Endothelial cell of umbilical vein (primary cell): ENCODE measurements at regions not wholly inside any gene's neighbourhood (a gene's known extent, or its start where the extent isn't known, plus 50 kb on each side); places are given as distances from the start of the nearest gene placed in this dataset.
A peak's percentile ranks its signal among the peaks of the same experiment; 100 is the strongest.

Experiments
- BruUV-seq: library from RNA; stranded (reverse); fragments of 400-500 nt; replicated peaks from 2 replicates; lab custom pipeline; 2021; lab: Mats Ljungman, UMichigan
- CTCF ChIA-PET: fragments of 300-600, 350-600 bp; sonication (Branson Sonifier 250); formaldehyde crosslinking; loops from one replicate; lab custom pipeline; 2021; ENCODE audit warnings: antibody characterized with exemption, inconsistent platforms; lab: Charles Lee
- POLR2A ChIA-PET: fragments of 300-600, 350-600 bp; sonication (Branson Sonifier 250); formaldehyde crosslinking; loops from one replicate; lab custom pipeline; 2021; ENCODE audit warnings: antibody characterized with exemption, inconsistent platforms; lab: Charles Lee
- DNase-seq: peaks from one replicate; pipeline ENCODE4 v3.0.0-alpha.2; 2011; ENCODE audit warnings: low read depth, low spot score
- FAIRE-seq: peaks from 2 replicates; lab custom pipeline; 2011; peaks lifted over from hg19 to GRCh38; lab: Jason Lieb, UNC
- H2AFZ ChIP-seq: 2 replicates; pipeline ENCODE4 v1.6.0; 2012; ENCODE audit warnings: low read depth, low read length, control low read depth, inconsistent platforms
- H3K27ac ChIP-seq: 2 replicates; pipeline ENCODE4 v1.5.1; 2011; ENCODE audit warnings: low read depth, mild to moderate bottlenecking, control low read depth, low read length, moderate library complexity; ENCODE audit not compliant: insufficient read depth
- H3K27me3 ChIP-seq, 2 experiments: 2 replicates each; pipeline versions ENCODE4 v1.6.0 to v1.6.1; 2011; ENCODE audit warnings: low read length in 2 of 2, mixed read lengths in 1 of 2; ENCODE audit not compliant: control insufficient read depth in 2 of 2, insufficient read depth in 2 of 2
- H3K36me3 ChIP-seq, 2 experiments: 2 replicates in 1 of 2; 3 replicates in 1 of 2; pipeline ENCODE4 v1.5.1; 2011; ENCODE audit warnings: low read length in 2 of 2, mild to moderate bottlenecking in 1 of 2, moderate library complexity in 1 of 2; ENCODE audit not compliant: control insufficient read depth in 2 of 2, insufficient read depth in 2 of 2; ENCODE audit errors: extremely low read depth in 1 of 2
- H3K4me1 ChIP-seq: 3 replicates; pipeline ENCODE4 v1.5.1; 2011; ENCODE audit warnings: mild to moderate bottlenecking, low read length; ENCODE audit not compliant: control insufficient read depth, insufficient read depth; ENCODE audit errors: extremely low read depth
- H3K4me2 ChIP-seq: 2 replicates; pipeline ENCODE4 v1.6.1; 2011; ENCODE audit warnings: low read length, control low read depth, mixed read lengths; ENCODE audit not compliant: insufficient read depth
- H3K4me3 ChIP-seq, 3 experiments: fragments of 200-600 bp in 1 of 3; sonication (generic), shearing (Covaris generic) in 1 of 3; replicated peaks in 1 of 3; 2 replicates each; pipeline ENCODE4 v1.5.1; 2011 to 2016; ENCODE audit warnings: control low read depth in 3 of 3, low read length in 3 of 3, mild to moderate bottlenecking in 2 of 3, inconsistent platforms in 1 of 3, low read depth in 1 of 3, moderate library complexity in 1 of 3; ENCODE audit not compliant: insufficient read depth in 1 of 3
- H3K79me2 ChIP-seq: 2 replicates; pipeline ENCODE4 v1.6.0; 2012; ENCODE audit warnings: low read length, inconsistent platforms; ENCODE audit not compliant: control insufficient read depth, insufficient read depth
- H3K9ac ChIP-seq: replicated peaks from 2 replicates; pipeline ENCODE3; 2011; ENCODE audit warnings: low read length, control low read depth; ENCODE audit not compliant: insufficient read depth; ENCODE audit errors: extremely low read depth
- H3K9me1 ChIP-seq: replicated peaks from 3 replicates; pipeline ENCODE4 v1.6.0; 2011; ENCODE audit warnings: mild to moderate bottlenecking, low read length; ENCODE audit not compliant: control insufficient read depth, insufficient read depth; ENCODE audit errors: extremely low read depth
- H3K9me3 ChIP-seq: replicated peaks from 2 replicates; pipeline ENCODE4 v1.5.1; 2012; ENCODE audit warnings: low read length, inconsistent platforms; ENCODE audit not compliant: control insufficient read depth, insufficient read depth
- H4K20me1 ChIP-seq: replicated peaks from 2 replicates; pipeline ENCODE3; 2011; ENCODE audit warnings: mild to moderate bottlenecking, low read length; ENCODE audit not compliant: control insufficient read depth, insufficient read depth; ENCODE audit errors: extremely low read depth
- CTCF ChIP-seq, 2 donors: IDR thresholded peaks; 1 replicate in 1 of 2; 2 replicates in 1 of 2; pipeline ENCODE4 v1.5.1; 2011; ENCODE audit warnings: low read length in 2 of 2, mild to moderate bottlenecking in 2 of 2, moderate library complexity in 2 of 2, control low read depth in 1 of 2, inconsistent platforms in 1 of 2, low read depth in 1 of 2; ENCODE audit not compliant: insufficient read depth in 1 of 2; ENCODE audit errors: extremely low read depth in 1 of 2
- EZH2 ChIP-seq: IDR thresholded peaks from 2 replicates; pipeline ENCODE4 v1.6.1; 2012; ENCODE audit warnings: borderline replicate concordance, low read depth, mild to moderate bottlenecking, moderate library complexity, low read length, inconsistent platforms; ENCODE audit not compliant: severe bottlenecking
- FOS ChIP-seq: IDR thresholded peaks from 2 replicates; pipeline ENCODE4 v1.6.1; 2011; ENCODE audit warnings: mild to moderate bottlenecking, low read length, moderate library complexity, borderline replicate concordance; ENCODE audit not compliant: insufficient read depth
- GATA2 ChIP-seq: IDR thresholded peaks from 2 replicates; pipeline ENCODE4 v1.7.0; 2011; ENCODE audit warnings: low read depth, mild to moderate bottlenecking, moderate library complexity, mixed read lengths, low read length; ENCODE audit not compliant: insufficient read length, insufficient read depth
- JUN ChIP-seq: IDR thresholded peaks from 2 replicates; pipeline ENCODE4 v1.6.1; 2011; ENCODE audit warnings: borderline replicate concordance, low read depth; ENCODE audit not compliant: insufficient read length, insufficient read depth
- MAX ChIP-seq: IDR thresholded peaks from 2 replicates; pipeline ENCODE4 v1.6.1; 2011; ENCODE audit not compliant: insufficient read depth, insufficient read length
- POLR2A ChIP-seq: IDR thresholded peaks from 2 replicates; pipeline ENCODE4 v1.6.1; 2012; ENCODE audit warnings: low read depth, mild to moderate bottlenecking, control low read depth, low read length
- POLR2AphosphoS5 ChIP-seq: IDR thresholded peaks from 2 replicates; pipeline ENCODE4 v1.6.1; 2012; ENCODE audit warnings: low read depth, mild to moderate bottlenecking, control low read depth, low read length, moderate library complexity; ENCODE audit not compliant: insufficient read depth
- dilution Hi-C: fragments of 300-500 bp; cut with MboI; formaldehyde crosslinking; loops from one replicate; pipeline ENCODE4 v1.15.0; 2019; ENCODE audit warnings: low sequenced_read_pairs; ENCODE audit not compliant: extremely low pct_ligation_motif_present
- intact Hi-C: fragments of 100-400 bp; cut with micrococcal nuclease; formaldehyde crosslinking; loops from one replicate; pipeline ENCODE4 v1.10.0; 2022

GRCh38 chr7:17407229-17407628 is 108.8 kb downstream of the AHR start:
- no peaks in the 10 kb centered on the region for H3K9me3 ChIP-seq
- no peaks in the 10 kb centered on the region for H3K36me3 ChIP-seq
- no peak overlapping the region for H3K4me2 ChIP-seq
- TF ChIP-seq POLR2AphosphoS5 (no peak), JUN (no peak), POLR2A (no peak), FOS (no peak)
- peaks cover 33% of the 10 kb centered on the region for H3K4me1 ChIP-seq
- H3K9me1 ChIP-seq = peaks cover 2% of the 10 kb centered on the region
- H3K9ac ChIP-seq = no peak overlapping the region
- no peak overlapping the region for H3K4me3 ChIP-seq
- H2AFZ ChIP-seq = no peak overlapping the region
- H3K27me3 ChIP-seq = no peaks in the 10 kb centered on the region
- no TSS peak for BruUV-seq
- intact Hi-C loops (loop anchor here (2.0 to 10.0 kb wide), 3 partner anchors 34 to 362 kb away; no protein-coding TSS in a partner anchor), dilution Hi-C loops (no loop called here)
- no peak for FAIRE-seq
- no peaks in the 10 kb centered on the region for H4K20me1 ChIP-seq
- no peak overlapping the region for H3K27ac ChIP-seq
- ChIA-PET CTCF (interaction anchor here (0.8 to 2.5 kb wide), 7 partner anchors 30 to 424 kb away, joined by 3 to 8 read pairs (median 4); no protein-coding TSS in a partner anchor), POLR2A (interaction anchor here (0.5 kb wide), 1 partner anchor 39 kb away, joined by 3 read pairs; no protein-coding TSS in a partner anchor)
- no peaks in the 10 kb centered on the region for H3K79me2 ChIP-seq
- no peak for DNase-seq

GRCh38 chr7:17408245-17408903 is 109.9 kb downstream of the AHR start:
- H3K9ac ChIP-seq = no peak overlapping the region
- no TSS peak for BruUV-seq
- H2AFZ ChIP-seq = no peak overlapping the region
- H3K4me2 ChIP-seq = peak overlapping the region; percentile 66
- H3K4me1 ChIP-seq = peaks cover 33% of the 10 kb centered on the region
- dilution Hi-C loops (no loop called here), intact Hi-C loops (loop anchor here (5.0 to 10.0 kb wide), 2 partner anchors 34 to 364 kb away; no protein-coding TSS in a partner anchor)
- peak; percentile 75 for TF ChIP-seq FOS
- TF ChIP-seq MAX = no peak
- TF ChIP-seq JUN = peak; percentile 36
- TF ChIP-seq POLR2AphosphoS5 = no peak
- no peak for TF ChIP-seq CTCF (IDR thresholded peaks at IDR 0.05; ENCODE audit: extremely low read depth in 1 of 2, insufficient read depth in 1 of 2, low read depth in 1 of 2, low read length in 2 of 2)
- no peak for TF ChIP-seq EZH2
- TF ChIP-seq GATA2 = no peak
- H4K20me1 ChIP-seq = no peaks in the 10 kb centered on the region
- no peaks in the 10 kb centered on the region for H3K36me3 ChIP-seq
- no peaks in the 10 kb centered on the region for H3K79me2 ChIP-seq
- H3K27me3 ChIP-seq = no peaks in the 10 kb centered on the region
- ChIA-PET CTCF (interaction anchor here (0.8 to 2.5 kb wide), 4 partner anchors 29 to 114 kb away, joined by 3 to 8 read pairs (median 4); no protein-coding TSS in a partner anchor), POLR2A (no interaction called here)
- DNase-seq = peak; percentile 80
- H3K4me3 ChIP-seq = no peak overlapping the region
- peak overlapping the region; percentile 26 for H3K27ac ChIP-seq
- H3K9me3 ChIP-seq = no peaks in the 10 kb centered on the region
- FAIRE-seq = peak; percentile 78
- peaks cover 2% of the 10 kb centered on the region for H3K9me1 ChIP-seq
